HG03025 (cell line): ENCODE measurements at regions not wholly inside any gene's neighbourhood (a gene's known extent, or its start where the extent isn't known, plus 50 kb on each side); places are given as distances from the start of the nearest gene placed in this dataset.

Experiments
- ATAC-seq: cut with Tn5 transposase; IDR thresholded peaks from one replicate; pipeline ENCODE4 v1.9.1; 2021; ENCODE audit warnings: mild to moderate bottlenecking, moderate library complexity; ENCODE audit not compliant: unreplicated experiment, low FRiP score

DNA sequence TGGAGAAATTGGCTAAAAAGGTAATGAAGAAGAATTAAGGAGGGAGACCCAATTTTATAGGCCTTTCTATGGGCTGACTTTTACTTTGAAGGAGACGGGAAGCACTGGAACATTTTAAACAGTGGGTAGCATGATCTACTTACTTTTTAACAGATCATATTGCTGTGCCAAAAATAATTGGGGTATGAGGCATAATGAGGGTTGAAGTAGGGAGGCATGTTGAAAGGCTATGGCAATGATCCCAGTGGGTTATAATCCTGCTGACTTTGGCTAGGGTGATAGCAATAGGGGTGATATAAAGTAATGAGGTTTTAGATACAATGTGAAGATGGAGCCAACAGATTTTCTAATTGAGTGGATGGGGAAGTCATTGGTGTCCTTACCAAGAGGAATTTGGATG, 73.2 kb downstream of the GPR37 start:
- no peak for ATAC-seq

DNA sequence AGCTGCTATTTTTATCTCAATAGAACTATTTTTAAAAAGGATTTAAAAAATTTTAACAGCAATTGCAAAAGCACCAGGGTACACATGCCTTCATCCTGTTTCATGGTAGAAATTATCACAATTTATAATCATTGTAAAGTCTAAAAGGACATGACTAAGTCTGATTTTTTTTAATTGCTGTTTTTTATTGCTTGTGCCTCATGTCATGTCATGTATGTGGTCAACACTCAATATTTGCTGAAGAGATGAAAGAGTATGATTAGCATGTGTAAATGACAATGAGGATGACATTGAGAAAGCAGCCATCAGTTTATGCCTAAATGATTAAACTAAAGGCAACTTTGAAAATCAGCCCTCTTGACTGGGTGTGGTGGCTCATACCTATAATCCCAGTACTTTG, 74.8 kb downstream of the GPR37 start:
- no peak for ATAC-seq

DNA sequence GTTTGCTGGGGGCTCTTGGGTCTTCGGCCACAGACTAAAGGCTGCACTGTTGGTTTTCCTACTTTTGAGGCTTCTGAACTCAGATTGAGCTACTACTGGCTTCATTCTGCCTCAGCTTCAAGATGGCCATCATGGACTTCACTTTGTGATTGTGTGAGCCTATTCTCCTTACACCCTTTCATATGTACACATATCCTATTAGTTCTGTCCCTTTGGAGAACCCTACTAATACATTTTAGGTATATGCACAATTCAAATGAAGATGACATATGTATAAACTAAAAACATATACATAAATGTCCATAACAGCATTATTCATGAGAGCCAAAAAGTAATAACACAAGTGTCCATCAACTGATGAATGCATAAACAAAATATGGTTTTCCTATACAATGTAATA, 75.7 kb downstream of the GPR37 start:
- ATAC-seq = no peak

DNA sequence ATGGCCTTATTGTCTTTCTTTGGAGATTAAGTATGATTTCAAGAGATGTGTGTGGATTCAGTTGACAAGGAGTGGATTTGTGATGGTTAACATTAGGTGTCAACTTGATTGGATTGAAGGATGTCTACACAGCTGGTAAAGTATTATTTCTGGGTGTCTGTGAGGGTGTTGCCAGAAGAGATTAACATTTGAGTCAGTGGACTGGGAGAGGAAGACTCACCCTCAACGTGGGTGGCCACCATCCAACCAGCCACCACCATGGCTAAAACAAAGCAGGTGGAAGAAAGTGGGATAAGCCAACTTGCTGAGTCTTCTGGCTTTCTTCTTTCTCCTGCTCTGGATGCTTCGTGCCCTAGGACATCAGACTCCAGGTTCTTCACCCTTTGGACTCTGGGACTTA, 76.1 kb downstream of the GPR37 start:
- ATAC-seq = no peak

DNA sequence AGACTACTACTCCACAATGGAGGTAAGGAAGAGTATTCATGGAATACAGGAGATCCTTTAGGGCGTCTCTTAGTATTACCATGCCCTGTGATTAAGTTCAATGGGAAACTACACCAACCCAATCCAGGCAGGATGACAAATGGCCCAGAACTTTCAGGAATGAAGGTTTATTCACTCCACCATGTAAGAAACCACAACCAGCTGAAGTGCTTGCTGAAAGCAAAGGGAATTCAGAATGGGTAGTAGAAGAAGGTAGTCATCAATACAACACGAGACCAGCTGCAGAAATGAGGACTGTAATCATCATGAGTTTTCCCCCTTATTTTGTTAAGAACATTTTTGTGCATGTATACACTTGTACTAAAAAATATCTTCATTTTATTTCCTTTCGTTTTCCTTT, 76.6 kb downstream of the GPR37 start:
- ATAC-seq = no peak

DNA sequence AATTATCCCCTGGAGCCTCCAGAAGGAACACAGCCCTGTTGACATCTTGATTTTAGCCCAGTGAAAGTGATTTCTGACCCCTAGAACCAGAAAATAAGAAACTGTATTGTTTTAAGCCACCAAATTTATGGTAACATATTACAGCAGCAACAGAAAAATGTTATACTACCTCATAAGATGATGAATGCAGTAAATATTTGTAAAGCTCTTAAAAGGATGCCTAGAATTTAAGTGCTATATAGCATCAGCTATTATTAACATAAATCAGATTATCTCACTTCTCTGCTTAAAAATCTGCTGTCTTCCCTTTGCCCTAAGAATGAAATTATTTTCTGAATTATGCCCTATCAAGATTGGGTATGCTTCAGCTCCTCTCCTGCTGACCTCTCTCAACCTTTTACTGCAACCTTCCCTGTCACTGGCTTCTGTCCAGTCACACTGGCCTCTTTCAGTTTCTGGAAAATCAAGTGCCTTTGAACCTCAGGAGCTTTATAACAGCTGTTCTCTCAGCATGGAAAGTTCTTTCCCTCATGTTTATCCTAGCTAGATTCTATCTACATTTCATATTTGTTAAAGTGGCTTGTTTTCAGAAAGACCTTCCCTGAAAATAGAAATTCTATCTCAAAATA, 78.9 kb downstream of the GPR37 start:
- no peak for ATAC-seq

DNA sequence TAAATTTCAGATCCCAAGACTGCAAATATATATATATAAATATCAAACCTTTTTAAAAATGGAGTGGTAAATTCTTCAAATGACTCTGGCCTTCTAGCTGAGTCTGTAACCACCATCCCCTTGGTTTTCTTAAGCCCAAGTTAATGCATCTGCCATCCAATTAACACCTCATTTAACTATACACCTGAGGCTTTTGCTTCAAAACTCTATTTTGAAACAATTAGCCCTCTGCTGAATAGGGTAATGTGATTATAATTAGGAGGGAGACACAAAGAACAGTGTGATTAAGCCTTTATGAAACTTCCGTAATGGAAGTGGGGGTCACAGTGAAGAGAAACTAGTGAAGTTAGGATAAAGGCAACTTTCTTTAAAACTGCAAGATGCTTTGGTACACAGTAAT, 83.6 kb downstream of the GPR37 start:
- ATAC-seq = no peak

DNA sequence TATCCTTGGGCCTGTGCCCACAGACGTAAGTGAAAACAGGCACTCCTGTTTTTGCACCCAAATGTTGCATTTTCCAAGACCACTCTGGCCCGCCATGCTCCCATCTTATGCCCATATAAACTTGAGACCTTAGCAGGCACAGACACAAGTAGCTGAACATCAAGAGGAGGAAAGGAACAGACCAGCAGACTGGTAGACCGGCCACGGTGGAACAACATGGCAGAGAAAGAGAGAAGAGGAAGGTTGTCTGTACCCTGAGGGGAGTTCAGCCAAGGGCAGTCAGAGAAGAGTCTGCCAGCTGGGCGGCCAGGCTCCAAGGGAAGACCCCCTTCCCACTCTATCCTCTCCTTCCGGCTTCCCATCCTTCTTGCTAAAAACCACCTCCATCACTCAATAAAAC, 85.3 kb downstream of the GPR37 start:
- no peak for ATAC-seq

DNA sequence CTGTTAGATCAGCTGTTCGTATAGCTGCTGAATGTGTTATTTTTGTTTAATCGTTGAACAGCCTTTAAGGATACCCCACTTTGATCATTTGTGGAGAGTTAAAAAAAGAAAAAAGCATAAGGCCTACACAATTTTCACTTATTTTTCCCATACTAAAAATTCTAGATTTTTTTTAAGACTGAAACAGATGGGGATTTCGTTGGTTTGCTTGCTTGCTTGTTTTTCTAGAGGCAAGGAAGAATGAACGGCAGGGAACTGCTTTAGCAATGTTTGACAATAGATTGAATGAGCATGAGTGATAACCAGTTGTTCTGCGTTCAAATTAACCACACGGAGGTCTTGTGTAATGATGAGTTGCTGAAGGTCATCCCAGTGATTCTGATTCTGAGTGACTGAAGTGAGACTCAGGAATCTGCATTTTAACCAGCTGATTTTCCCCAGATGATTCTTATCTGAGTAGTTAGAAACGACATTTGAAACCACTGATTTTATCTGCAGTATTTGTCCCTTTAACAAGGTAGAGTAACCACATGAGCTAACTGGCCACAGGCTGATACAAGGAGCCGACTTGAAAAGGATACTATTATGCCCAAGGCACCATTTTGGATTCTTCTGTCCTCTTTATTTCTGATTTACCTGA, 85.9 kb downstream of the GPR37 start:
- ATAC-seq = no peak

DNA sequence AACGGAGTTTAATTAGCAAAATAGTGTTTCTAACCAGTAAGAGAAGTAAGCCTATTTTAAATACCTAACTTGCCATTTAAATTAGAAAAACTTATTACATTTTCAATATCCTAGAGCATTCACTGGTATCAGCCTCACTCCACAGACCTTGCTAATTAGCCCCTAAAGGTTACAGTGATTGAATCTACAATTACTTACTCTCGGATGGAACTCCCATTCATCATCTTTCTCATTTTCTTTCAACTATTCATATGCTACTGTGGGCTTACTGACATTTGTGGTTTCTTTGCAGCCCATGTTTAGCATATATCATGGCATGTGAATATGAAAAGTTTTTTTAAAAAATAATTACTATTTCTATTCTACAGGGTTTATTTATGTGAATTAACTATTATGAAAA, 86.4 kb downstream of the GPR37 start:
- no peak for ATAC-seq

DNA sequence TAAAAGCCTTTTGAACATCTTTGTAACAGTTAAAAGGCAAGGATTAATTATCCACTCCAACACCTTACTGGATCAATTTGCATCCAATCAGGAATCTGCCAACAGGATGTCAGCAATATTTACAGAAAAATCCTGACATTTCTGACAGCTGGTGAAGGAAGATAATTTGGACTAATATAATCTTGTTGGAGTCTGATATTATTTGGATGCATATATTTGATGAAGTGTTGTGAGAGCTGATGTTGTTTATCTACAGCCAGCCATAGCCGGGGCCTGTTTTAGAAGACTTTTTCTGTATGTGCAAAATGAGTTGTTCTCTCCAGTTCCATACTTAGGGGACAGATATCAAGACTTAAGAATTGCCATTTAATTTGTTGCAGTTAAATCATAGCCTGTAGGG, 91.1 kb downstream of the GPR37 start:
- ATAC-seq = no peak

DNA sequence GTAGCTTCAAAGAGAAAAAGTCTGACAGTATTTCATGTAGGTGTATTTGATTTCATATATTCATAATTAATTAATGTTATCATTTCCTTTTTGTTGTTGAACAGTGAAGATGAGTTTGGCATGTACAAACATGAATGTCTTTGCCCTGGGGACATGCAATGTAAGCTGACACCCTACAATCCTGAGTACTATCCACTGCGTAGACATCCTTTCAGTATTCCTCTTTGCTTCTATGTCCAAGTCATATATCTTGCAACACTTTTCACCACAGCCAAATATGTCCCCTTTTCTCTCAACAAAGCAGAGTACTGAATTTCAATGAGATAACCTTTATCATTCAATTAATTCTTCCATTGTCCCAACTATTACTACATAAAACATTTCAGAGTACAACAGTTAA, 93.6 kb downstream of the GPR37 start:
- no peak for ATAC-seq

DNA sequence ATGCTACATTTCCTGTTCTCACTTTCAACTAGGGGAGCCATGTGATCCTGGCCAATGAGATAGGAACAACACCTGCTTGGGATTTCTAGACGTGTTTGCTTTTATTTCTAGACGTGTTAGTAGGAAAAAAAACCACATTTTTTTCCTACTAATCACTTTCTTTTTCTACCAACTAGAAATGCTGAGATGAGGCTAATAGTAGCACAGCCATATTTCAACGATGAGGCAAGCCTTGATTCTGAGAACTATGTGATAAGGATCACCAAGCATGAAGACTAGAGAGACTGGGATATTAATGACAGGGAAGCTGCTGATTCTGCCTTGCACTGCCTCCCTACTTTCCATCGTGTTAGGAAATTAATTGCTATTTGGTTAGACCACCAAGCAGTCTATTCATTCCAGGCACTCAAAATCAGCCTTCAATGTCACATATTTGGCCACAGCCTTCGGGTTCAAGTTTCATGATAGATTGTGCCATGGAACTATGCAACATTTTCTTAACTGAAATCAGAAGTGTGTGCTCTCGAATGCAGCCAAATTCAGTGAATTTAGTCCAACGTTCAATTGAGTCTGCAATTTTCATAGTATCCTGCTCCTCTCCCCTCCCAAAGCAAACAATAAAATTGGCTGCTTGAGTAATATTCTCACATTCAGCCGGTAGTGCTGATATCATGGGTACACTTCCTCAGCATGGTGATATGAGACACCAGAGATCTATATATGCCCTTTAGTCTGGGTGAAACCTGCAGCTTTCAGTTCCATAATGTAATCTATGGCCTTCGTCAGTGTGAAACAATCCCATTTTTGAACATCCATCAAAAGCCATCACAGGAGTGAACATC, 98.1 kb downstream of the GPR37 start:
- no peak for ATAC-seq

DNA sequence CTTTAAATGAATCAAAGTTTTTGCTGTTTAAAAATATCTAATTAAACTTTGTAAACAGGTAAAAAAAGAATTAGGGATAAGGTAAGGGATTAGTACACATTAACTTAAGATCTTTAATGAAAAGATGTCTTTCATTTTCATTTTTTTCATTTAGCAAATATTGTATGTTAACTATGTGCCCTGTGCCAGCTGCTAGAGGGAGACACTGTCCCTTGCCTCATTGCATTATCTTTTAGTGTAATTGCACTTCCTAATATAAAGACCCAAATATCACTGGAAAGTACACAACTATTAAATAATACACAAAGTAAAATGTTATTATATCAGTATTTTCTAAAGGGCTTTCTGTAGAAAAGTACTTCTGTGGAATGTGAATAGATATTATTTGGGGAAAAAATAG, 102.7 kb downstream of the GPR37 start:
- ATAC-seq = no peak

DNA sequence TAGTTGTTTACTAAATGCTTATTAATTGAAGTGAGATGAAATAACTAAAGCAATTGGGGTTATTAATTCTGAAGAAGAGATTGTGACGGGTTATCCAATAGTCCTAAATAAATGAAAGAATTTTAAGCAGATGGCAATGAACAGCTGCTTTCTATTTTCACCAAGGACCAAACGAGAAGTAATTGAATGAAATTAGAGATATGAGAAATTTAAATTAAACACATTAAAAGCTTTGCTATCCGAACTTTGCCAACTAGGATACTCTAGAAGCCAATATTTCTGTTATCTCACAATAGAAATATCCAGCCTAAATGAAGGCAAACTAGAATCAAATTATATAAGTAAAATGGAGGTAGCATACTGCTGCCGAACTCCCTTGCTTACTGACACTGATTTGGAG, 103.2 kb downstream of the GPR37 start:
- no peak for ATAC-seq

DNA sequence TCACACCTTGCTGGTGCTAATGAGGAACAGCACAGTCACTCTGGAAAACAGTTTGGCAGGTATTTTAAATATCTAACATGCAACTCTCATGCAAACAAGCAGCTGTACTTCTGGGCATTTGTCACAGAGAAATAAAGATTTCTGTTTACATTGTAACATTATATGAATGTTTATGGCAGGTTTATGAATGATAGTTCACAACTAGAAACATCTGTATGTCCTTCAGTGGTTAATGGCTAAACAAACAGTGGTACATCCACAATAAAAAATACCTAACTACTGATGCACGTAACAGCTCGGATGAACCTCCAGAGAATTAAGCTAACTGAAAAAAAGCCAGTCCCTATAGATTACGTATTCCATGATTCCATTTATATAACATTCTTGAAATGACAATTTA, 109.6 kb downstream of the GPR37 start:
- ATAC-seq = no peak

DNA sequence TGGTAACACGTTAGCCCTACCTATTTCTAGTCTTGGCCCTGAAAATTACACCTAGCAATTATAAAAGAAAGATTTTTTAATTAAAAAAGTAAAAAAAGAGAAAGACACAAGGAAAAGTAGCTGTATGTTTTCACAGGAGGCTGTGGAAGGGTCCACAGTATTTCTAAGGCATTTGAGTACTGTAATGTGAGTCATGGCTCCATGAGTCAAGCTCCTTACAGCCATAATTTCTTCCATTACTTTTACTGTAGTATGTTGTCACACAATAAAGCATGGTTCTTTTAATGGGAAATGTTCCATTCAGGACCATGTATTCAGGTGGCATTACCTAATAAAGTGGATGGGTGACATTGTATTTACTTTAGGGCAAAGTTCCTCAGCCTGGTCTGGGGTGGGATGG, 113.4 kb downstream of the GPR37 start:
- no peak for ATAC-seq

DNA sequence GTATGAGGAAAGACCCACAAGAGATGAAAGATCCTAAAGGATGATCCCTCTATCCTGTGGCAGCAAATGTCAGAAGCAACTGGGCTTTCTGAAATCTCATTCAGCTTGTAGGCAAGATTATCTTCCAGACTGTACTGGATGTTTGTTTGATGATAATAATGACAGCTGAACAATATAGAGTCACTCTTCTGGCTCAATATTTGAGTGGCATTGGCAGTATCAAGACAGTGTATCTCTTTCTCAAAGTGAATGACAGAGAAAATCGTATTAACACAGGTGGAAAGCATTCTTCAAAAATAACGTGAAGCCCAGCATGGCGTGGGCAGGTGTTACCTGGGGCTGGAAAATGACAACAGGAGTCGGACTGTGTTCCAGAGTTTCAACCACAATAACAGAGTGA, 114.5 kb downstream of the GPR37 start:
- ATAC-seq = no peak

DNA sequence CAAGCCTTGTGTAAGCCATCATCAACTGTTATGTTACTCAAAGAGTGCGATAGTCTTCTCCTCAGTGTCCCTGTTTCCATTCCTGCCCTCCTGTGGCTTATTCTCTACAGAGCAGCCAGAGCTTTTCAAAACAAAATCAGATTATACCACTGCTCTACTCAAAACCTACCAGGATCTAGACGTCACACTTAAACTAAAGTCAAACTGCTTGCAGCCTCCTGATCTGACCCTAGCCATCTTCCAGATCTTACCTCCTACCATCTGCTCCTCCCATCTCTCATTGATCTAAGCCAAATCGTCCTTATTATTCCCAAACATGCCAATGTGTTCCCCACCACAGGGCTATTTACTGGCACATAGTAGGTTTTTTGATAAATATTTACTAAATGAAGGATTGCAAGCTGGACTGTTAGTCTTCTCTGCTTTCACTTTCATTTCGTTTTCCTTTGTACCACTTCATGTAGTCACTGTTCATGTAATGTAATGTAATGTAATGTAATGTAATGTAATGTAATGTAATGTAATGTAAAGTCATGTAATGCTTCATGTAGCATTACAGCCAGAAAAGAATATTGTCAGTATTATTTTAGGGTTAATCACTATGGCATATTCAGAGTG, 116.1 kb downstream of the GPR37 start:
- no peak for ATAC-seq

DNA sequence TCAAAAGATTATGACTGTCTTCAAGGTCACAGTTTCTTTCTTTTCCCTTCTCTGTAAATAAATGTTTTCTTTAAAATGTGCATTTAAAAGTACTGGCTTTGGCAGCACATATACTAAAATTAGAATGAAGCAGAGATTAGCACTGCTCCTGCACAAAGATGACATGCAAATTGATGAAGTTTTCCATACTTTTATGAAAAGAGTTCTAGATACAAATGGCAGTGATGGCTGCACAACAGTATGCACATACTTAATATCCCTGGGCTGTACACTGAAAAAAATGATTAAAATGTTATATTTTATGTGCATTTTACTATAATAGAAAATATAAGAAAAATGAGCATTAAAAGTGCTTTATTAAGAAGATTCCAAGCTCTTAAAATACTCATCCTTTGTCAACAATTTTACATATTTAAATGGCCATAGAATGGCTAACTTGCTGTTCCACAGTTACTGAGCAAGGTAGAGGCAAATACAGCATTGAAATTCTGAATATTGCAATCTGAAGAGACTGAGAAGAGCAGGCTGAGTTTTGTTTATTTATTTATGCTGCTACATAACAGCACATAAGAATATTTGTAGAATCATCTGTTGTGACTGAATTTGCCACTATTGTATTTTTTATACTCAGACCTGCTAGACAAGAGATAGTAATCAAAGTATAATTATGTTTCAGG, 117.8 kb downstream of the GPR37 start:
- no peak for ATAC-seq

DNA sequence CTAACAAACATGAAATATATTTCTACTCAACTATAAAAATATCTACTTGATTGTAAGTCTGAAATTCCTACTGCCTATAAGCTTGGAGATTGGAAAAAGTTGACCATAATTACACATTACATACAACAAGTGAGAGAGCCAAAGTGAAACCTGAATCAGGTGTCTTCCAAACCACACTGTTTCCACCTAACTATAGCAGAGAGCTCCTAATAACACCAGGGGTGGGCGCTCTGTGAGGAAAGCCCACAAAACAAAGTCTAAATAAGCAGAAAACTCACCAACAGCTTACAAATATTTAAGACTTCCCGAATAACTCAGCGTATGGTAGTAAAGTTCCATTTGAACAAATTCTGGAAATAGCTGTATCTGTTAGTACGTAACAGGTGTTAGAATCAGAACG, 119.9 kb downstream of the GPR37 start:
- no peak for ATAC-seq
